Endodermal cell (in vitro differentiated cells): ENCODE measurements at regions not wholly inside any gene's neighbourhood (a gene's known extent, or its start where the extent isn't known, plus 50 kb on each side); places are given as distances from the start of the nearest gene placed in this dataset.
A peak's percentile ranks its signal among the peaks of the same experiment; 100 is the strongest.

Source experiments
- DNase-seq: peaks from one replicate; pipeline ENCODE4 v3.0.0-alpha.2; 2017
- H3K27ac ChIP-seq: 2 replicates; pipeline ENCODE4 v1.5.1; 2013; ENCODE audit warnings: mild to moderate bottlenecking, low read depth, low read length, moderate library complexity
- H3K27me3 ChIP-seq: 2 replicates; pipeline ENCODE4 v1.6.1; 2013; ENCODE audit warnings: mild to moderate bottlenecking, low read length, moderate library complexity; ENCODE audit not compliant: insufficient read depth, control insufficient read depth, poor library complexity, severe bottlenecking
- H3K36me3 ChIP-seq: 2 replicates; pipeline ENCODE4 v1.7.0; 2013; ENCODE audit warnings: mild to moderate bottlenecking, low read length, moderate library complexity; ENCODE audit not compliant: control insufficient read depth, insufficient read depth
- H3K4me1 ChIP-seq: one replicate; pipeline ENCODE4 v1.7.0; 2013; ENCODE audit warnings: low read length; ENCODE audit not compliant: control insufficient read depth, insufficient read depth
- H3K4me3 ChIP-seq: 2 replicates; pipeline ENCODE4 v1.5.1; 2013; ENCODE audit warnings: mild to moderate bottlenecking, low read length, moderate library complexity
- H3K9ac ChIP-seq: 2 replicates; pipeline ENCODE4 v1.6.1; 2013; ENCODE audit warnings: mild to moderate bottlenecking, low read length, moderate library complexity; ENCODE audit not compliant: poor library complexity, severe bottlenecking; ENCODE audit errors: extremely low read depth
- H3K9me3 ChIP-seq: 2 replicates; pipeline ENCODE4 v1.6.1; 2013; ENCODE audit warnings: mild to moderate bottlenecking, low read length, moderate library complexity; ENCODE audit not compliant: control insufficient read depth
- H3K27ac Mint-ChIP-seq: 2 replicates; pipeline ENCODE4 v1.8.0; 2020; ENCODE audit warnings: mixed read lengths
- H3K27me3 Mint-ChIP-seq: 2 replicates; pipeline ENCODE4 v1.8.0; 2021; ENCODE audit warnings: mild to moderate bottlenecking, mixed read lengths; ENCODE audit not compliant: insufficient read depth
- H3K36me3 Mint-ChIP-seq: 2 replicates; pipeline ENCODE4 v1.8.0; 2020; ENCODE audit warnings: low read depth, mixed read lengths
- H3K4me1 Mint-ChIP-seq: 2 replicates; pipeline ENCODE4 v1.8.0; 2020; ENCODE audit warnings: mixed read lengths
- H3K4me3 Mint-ChIP-seq: 2 replicates; pipeline ENCODE4 v1.8.0; 2020; ENCODE audit warnings: mild to moderate bottlenecking, moderate library complexity, mixed read lengths
- H3K9me3 Mint-ChIP-seq: 2 replicates; pipeline ENCODE4 v1.8.0; 2020; ENCODE audit warnings: mild to moderate bottlenecking, mixed read lengths
- WGBS, 2 experiments: methylation state at CpG; one replicate each; pipeline versions ENCODE4 v1.1.5 to v1.1.7; 2013; ENCODE audit warnings: missing lambda C conversion rate in 2 of 2, mixed read lengths in 1 of 2; ENCODE audit not compliant: insufficient coverage in 1 of 2, insufficient read length in 1 of 2; 5-methylcytosine and 5-hydroxymethylcytosine counted together
- TF ChIP-seq, protein P1 (sequence below): fragments of 200-600 bp; sonication (generic); conservative IDR thresholded peaks from 2 replicates; pipeline ENCODE4 v1.5.0; 2021; ENCODE audit warnings: antibody characterized with exemption, mild to moderate bottlenecking

GRCh38 chr2:238973038-238973739 is 125.3 kb downstream of the TWIST2 start:
- Histone ChIP-seq H3K4me1 (no peaks in the 10 kb centered on the region), H3K9ac (no peak overlapping the region), H3K27me3 (no peaks in the 10 kb centered on the region), H3K9me3 (no peaks in the 10 kb centered on the region), H3K27ac (no peak overlapping the region), H3K4me3 (no peak overlapping the region), H3K36me3 (no peaks in the 10 kb centered on the region)
- TF ChIP-seq, protein P1, sequence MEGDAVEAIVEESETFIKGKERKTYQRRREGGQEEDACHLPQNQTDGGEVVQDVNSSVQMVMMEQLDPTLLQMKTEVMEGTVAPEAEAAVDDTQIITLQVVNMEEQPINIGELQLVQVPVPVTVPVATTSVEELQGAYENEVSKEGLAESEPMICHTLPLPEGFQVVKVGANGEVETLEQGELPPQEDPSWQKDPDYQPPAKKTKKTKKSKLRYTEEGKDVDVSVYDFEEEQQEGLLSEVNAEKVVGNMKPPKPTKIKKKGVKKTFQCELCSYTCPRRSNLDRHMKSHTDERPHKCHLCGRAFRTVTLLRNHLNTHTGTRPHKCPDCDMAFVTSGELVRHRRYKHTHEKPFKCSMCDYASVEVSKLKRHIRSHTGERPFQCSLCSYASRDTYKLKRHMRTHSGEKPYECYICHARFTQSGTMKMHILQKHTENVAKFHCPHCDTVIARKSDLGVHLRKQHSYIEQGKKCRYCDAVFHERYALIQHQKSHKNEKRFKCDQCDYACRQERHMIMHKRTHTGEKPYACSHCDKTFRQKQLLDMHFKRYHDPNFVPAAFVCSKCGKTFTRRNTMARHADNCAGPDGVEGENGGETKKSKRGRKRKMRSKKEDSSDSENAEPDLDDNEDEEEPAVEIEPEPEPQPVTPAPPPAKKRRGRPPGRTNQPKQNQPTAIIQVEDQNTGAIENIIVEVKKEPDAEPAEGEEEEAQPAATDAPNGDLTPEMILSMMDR: no peak
- Mint-ChIP-seq H3K27ac (no peak overlapping the region), H3K27me3 (peaks cover 2% of the 10 kb centered on the region), H3K4me3 (no peak overlapping the region), H3K4me1 (no peaks in the 10 kb centered on the region), H3K9me3 (peaks cover 5% of the 10 kb centered on the region), H3K36me3 (no peaks in the 10 kb centered on the region)
- DNase-seq: no peak
- 82 to 100% methylated on average over 1 to 6 of the region's 6 CpGs for WGBS, 2 experiments

DNA sequence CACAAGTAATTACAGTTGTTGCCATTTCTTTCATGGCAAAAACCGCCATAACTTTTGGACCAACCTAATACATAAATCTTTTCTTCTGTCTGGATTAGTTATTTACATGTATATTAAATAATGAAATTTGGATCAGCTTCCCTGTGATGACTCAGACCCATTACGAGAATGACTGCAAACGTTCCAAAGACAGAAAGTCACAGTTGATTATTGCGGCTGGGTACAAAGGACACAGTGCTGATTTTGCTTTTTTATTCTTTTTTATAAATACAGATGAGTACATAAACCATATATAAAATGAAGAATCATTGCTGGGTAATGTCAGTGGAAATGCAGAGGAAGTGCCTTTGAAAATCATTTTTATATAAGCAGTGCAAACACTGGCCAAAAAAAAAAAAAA is 126.2 kb downstream of the TWIST2 start:
- Histone ChIP-seq H3K36me3 (no peaks in the 10 kb centered on the region), H3K27ac (no peak overlapping the region), H3K4me1 (no peaks in the 10 kb centered on the region), H3K9ac (no peak overlapping the region), H3K4me3 (no peak overlapping the region), H3K9me3 (no peaks in the 10 kb centered on the region), H3K27me3 (no peaks in the 10 kb centered on the region)
- H3K4me3 Mint-ChIP-seq: no peak overlapping the region
- peaks cover 2% of the 10 kb centered on the region for H3K27me3 Mint-ChIP-seq
- H3K36me3 Mint-ChIP-seq: no peaks in the 10 kb centered on the region
- peaks cover 5% of the 10 kb centered on the region for H3K9me3 Mint-ChIP-seq
- no peak for DNase-seq
- H3K27ac Mint-ChIP-seq: no peak overlapping the region
- no peaks in the 10 kb centered on the region for H3K4me1 Mint-ChIP-seq
- TF ChIP-seq, protein P1: no peak
- 93% methylated on average over 3 of the region's 4 CpGs; no CpG with 5 or more reads in 1 of the 2 experiments for WGBS, 2 experiments

GRCh38 chr2:238974501-238975166 is 126.7 kb downstream of the TWIST2 start:
- no peak overlapping the region for H3K4me3 ChIP-seq
- H3K9ac ChIP-seq: no peak overlapping the region
- Mint-ChIP-seq H3K27me3 (peaks cover 2% of the 10 kb centered on the region), H3K27ac (no peak overlapping the region), H3K36me3 (no peaks in the 10 kb centered on the region), H3K4me1 (no peaks in the 10 kb centered on the region), H3K4me3 (no peak overlapping the region), H3K9me3 (peaks cover 5% of the 10 kb centered on the region)
- WGBS, 2 experiments: 82 to 88% methylated on average over 4 to 6 of the region's 6 CpGs
- TF ChIP-seq, protein P1: peak; percentile 63
- no peaks in the 10 kb centered on the region for H3K9me3 ChIP-seq
- DNase-seq: peak; percentile 80
- H3K36me3 ChIP-seq: no peaks in the 10 kb centered on the region
- H3K27me3 ChIP-seq: no peaks in the 10 kb centered on the region
- no peak overlapping the region for H3K27ac ChIP-seq
- no peaks in the 10 kb centered on the region for H3K4me1 ChIP-seq
